ENCODE measurements at regions not wholly inside any gene's neighbourhood (a gene's known extent, or its start where the extent isn't known, plus 50 kb on each side); places are given as distances from the start of the nearest gene placed in this dataset.

GRCh38 chr7:113819474-113819873, 99.3 kb downstream of the PPP1R3A start (continued):
- TF ChIP-seq ATF2 (CRISPR knock-in tag; IDR thresholded peaks at IDR 0.05; ENCODE audit: borderline replicate concordance, low read depth) (no peak), RELA (CRISPR knock-in tag; IDR thresholded peaks at IDR 0.05; ENCODE audit: borderline replicate concordance) (no peak), NR2C2 (CRISPR knock-in tag; IDR thresholded peaks at IDR 0.05) (no peak), HMGA2 (CRISPR knock-in tag; IDR thresholded peaks at IDR 0.05) (no peak), ATF3 (CRISPR knock-in tag; conservative IDR thresholded peaks at IDR 0.05) (no peak), FOXP1 (CRISPR knock-in tag; IDR thresholded peaks at IDR 0.05; ENCODE audit: borderline replicate concordance) (no peak), ZNF425 (CRISPR knock-in tag; conservative IDR thresholded peaks at IDR 0.05) (no peak), PRDM15 (CRISPR knock-in tag; IDR thresholded peaks at IDR 0.05) (no peak), JUN (CRISPR knock-in tag; IDR thresholded peaks at IDR 0.05) (no peak), MAX (CRISPR knock-in tag; IDR thresholded peaks at IDR 0.05) (no peak), TP53 (CRISPR knock-in tag; IDR thresholded peaks at IDR 0.05) (no peak), IRF1 (CRISPR knock-in tag; IDR thresholded peaks at IDR 0.05) (no peak), ZNF219 (CRISPR knock-in tag; IDR thresholded peaks at IDR 0.05; ENCODE audit: borderline replicate concordance) (no peak)

GRCh38 chr7:113816639-113817038, 102.2 kb downstream of the PPP1R3A start:
- Mint-ChIP-seq H3K27me3 (ENCODE audit: low read depth) (no peaks in the 10 kb centered on the region), H3K4me3 (no peak overlapping the region), H3K27ac (no peak overlapping the region), H3K4me1 (no peaks in the 10 kb centered on the region), H3K9me3 (no peaks in the 10 kb centered on the region), H3K36me3 (no peaks in the 10 kb centered on the region)
- DNase-seq (ENCODE audit: low spot score): no peak
- ChIA-PET POLR2A (no interaction called here), CTCF (no interaction called here)
- TF ChIP-seq CBFB (CRISPR knock-in tag; IDR thresholded peaks at IDR 0.05; ENCODE audit: low read depth) (no peak), ZNF423 (CRISPR knock-in tag; IDR thresholded peaks at IDR 0.05) (no peak), KAT7 (CRISPR knock-in tag; IDR thresholded peaks at IDR 0.05; ENCODE audit: borderline replicate concordance) (no peak), GRHL2 (CRISPR knock-in tag; IDR thresholded peaks at IDR 0.05; ENCODE audit: insufficient replicate concordance, severe bottlenecking) (no peak)
- ATAC-seq: no peak

Data from WTC11 (cell line).